ENCODE measurements at regions not wholly inside any gene's neighbourhood (a gene's known extent, or its start where the extent isn't known, plus 50 kb on each side); places are given as distances from the start of the nearest gene placed in this dataset.

- Histone ChIP-seq H3K36me3 (ENCODE audit: control insufficient read depth in 3 of 3, insufficient read depth in 3 of 3, low read length in 3 of 3) (no peaks in the 10 kb centered on the region), H3K9me3 (ENCODE audit: control insufficient read depth in 3 of 3, low read length in 3 of 3) (no peaks in the 10 kb centered on the region), H3K27ac (ENCODE audit: low read depth, low read length) (no peak overlapping the region), H3K9ac (ENCODE audit: low read depth in 1 of 3, low read length in 3 of 3) (no peak overlapping the region), H3K4me1 (ENCODE audit: control insufficient read depth in 3 of 3, insufficient read depth in 3 of 3, low read length in 3 of 3) (no peaks in the 10 kb centered on the region), H3K4me3 (ENCODE audit: low read length in 3 of 3) (no peak overlapping the region), H3K27me3 (ENCODE audit: control insufficient read depth in 3 of 3, insufficient read depth in 3 of 3, low read length in 3 of 3) (no peaks in the 10 kb centered on the region)
Observed at GRCh38 chr4:12778191-12778590, 705.9 kb downstream of the RAB28 start.

GRCh38 chr4:12770351-12770750 is 713.8 kb downstream of the RAB28 start:
- Histone ChIP-seq H3K27ac (ENCODE audit: low read depth, low read length) (no peak overlapping the region), H3K27me3 (ENCODE audit: control insufficient read depth in 3 of 3, insufficient read depth in 3 of 3, low read length in 3 of 3) (no peaks in the 10 kb centered on the region), H3K9ac (ENCODE audit: low read depth in 1 of 3, low read length in 3 of 3) (no peak overlapping the region), H3K4me3 (ENCODE audit: low read length in 3 of 3) (no peak overlapping the region), H3K4me1 (ENCODE audit: control insufficient read depth in 3 of 3, insufficient read depth in 3 of 3, low read length in 3 of 3) (no peaks in the 10 kb centered on the region), H3K9me3 (ENCODE audit: control insufficient read depth in 3 of 3, low read length in 3 of 3) (no peaks in the 10 kb centered on the region), H3K36me3 (ENCODE audit: control insufficient read depth in 3 of 3, insufficient read depth in 3 of 3, low read length in 3 of 3) (no peaks in the 10 kb centered on the region)

DNA sequence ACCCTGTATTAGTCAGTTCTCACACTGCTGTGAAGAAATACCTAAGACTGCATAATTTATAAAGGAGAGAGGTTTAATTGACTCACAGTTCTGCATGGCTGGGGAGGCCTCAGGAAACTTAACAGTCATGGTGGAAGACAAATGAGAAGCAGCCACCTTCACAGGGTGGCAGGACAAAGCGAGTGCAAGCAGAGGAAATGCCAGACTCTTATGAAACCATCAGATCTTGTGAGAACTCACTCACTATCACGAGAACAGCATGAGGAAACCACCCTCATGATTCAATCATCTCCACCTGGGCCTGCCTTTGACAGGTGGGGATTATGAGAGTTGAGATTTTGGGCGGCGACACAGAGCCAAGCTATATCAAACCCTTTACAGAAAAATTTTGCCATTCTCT is 722.4 kb downstream of the RAB28 start:
- Histone ChIP-seq H3K4me1 (ENCODE audit: control insufficient read depth in 3 of 3, insufficient read depth in 3 of 3, low read length in 3 of 3) (no peaks in the 10 kb centered on the region), H3K36me3 (ENCODE audit: control insufficient read depth in 3 of 3, insufficient read depth in 3 of 3, low read length in 3 of 3) (no peaks in the 10 kb centered on the region), H3K9me3 (ENCODE audit: control insufficient read depth in 3 of 3, low read length in 3 of 3) (peaks cover 0 to 4% (median 0%) of the 10 kb centered on the region in 3 donors), H3K9ac (ENCODE audit: low read depth in 1 of 3, low read length in 3 of 3) (no peak overlapping the region), H3K27ac (ENCODE audit: low read depth, low read length) (no peak overlapping the region), H3K27me3 (ENCODE audit: control insufficient read depth in 3 of 3, insufficient read depth in 3 of 3, low read length in 3 of 3) (no peaks in the 10 kb centered on the region), H3K4me3 (ENCODE audit: low read length in 3 of 3) (no peak overlapping the region)

- Histone ChIP-seq H3K27ac (ENCODE audit: low read depth, low read length) (no peak overlapping the region), H3K36me3 (ENCODE audit: control insufficient read depth in 3 of 3, insufficient read depth in 3 of 3, low read length in 3 of 3) (no peaks in the 10 kb centered on the region), H3K27me3 (ENCODE audit: control insufficient read depth in 3 of 3, insufficient read depth in 3 of 3, low read length in 3 of 3) (no peaks in the 10 kb centered on the region), H3K9ac (ENCODE audit: low read depth in 1 of 3, low read length in 3 of 3) (no peak overlapping the region), H3K9me3 (ENCODE audit: control insufficient read depth in 3 of 3, low read length in 3 of 3) (no peaks in the 10 kb centered on the region), H3K4me3 (ENCODE audit: low read length in 3 of 3) (no peak overlapping the region), H3K4me1 (ENCODE audit: control insufficient read depth in 3 of 3, insufficient read depth in 3 of 3, low read length in 3 of 3) (no peaks in the 10 kb centered on the region)
Observed at GRCh38 chr4:12747154-12747553, 737.0 kb downstream of the RAB28 start.

- Histone ChIP-seq H3K4me1 (ENCODE audit: control insufficient read depth in 3 of 3, insufficient read depth in 3 of 3, low read length in 3 of 3) (no peaks in the 10 kb centered on the region), H3K9ac (ENCODE audit: low read depth in 1 of 3, low read length in 3 of 3) (no peak overlapping the region), H3K27me3 (ENCODE audit: control insufficient read depth in 3 of 3, insufficient read depth in 3 of 3, low read length in 3 of 3) (no peaks in the 10 kb centered on the region), H3K27ac (ENCODE audit: low read depth, low read length) (no peak overlapping the region), H3K9me3 (ENCODE audit: control insufficient read depth in 3 of 3, low read length in 3 of 3) (no peaks in the 10 kb centered on the region), H3K36me3 (ENCODE audit: control insufficient read depth in 3 of 3, insufficient read depth in 3 of 3, low read length in 3 of 3) (no peaks in the 10 kb centered on the region), H3K4me3 (ENCODE audit: low read length in 3 of 3) (no peak overlapping the region)
Observed at GRCh38 chr4:12746221-12746620, 737.9 kb downstream of the RAB28 start.

- H3K9me3 ChIP-seq (ENCODE audit: control insufficient read depth in 3 of 3, low read length in 3 of 3): no peaks in the 10 kb centered on the region
- peaks cover 0 to 3% (median 0%) of the 10 kb centered on the region in 3 donors for H3K27me3 ChIP-seq (ENCODE audit: control insufficient read depth in 3 of 3, insufficient read depth in 3 of 3, low read length in 3 of 3)
- no peaks in the 10 kb centered on the region for H3K36me3 ChIP-seq (ENCODE audit: control insufficient read depth in 3 of 3, insufficient read depth in 3 of 3, low read length in 3 of 3)
- no peak overlapping the region for H3K4me3 ChIP-seq (ENCODE audit: low read length in 3 of 3)
- no peak overlapping the region for H3K27ac ChIP-seq (ENCODE audit: low read depth, low read length)
- H3K4me1 ChIP-seq (ENCODE audit: control insufficient read depth in 3 of 3, insufficient read depth in 3 of 3, low read length in 3 of 3): no peaks in the 10 kb centered on the region
- no peak overlapping the region for H3K9ac ChIP-seq (ENCODE audit: low read depth in 1 of 3, low read length in 3 of 3)
Observed at GRCh38 chr4:12734586-12734985, 749.6 kb downstream of the RAB28 start.

- Histone ChIP-seq H3K4me1 (ENCODE audit: control insufficient read depth in 3 of 3, insufficient read depth in 3 of 3, low read length in 3 of 3) (no peaks in the 10 kb centered on the region), H3K36me3 (ENCODE audit: control insufficient read depth in 3 of 3, insufficient read depth in 3 of 3, low read length in 3 of 3) (no peaks in the 10 kb centered on the region), H3K27me3 (ENCODE audit: control insufficient read depth in 3 of 3, insufficient read depth in 3 of 3, low read length in 3 of 3) (peaks cover 0 to 6% (median 0%) of the 10 kb centered on the region in 3 donors), H3K27ac (ENCODE audit: low read depth, low read length) (no peak overlapping the region), H3K9ac (ENCODE audit: low read depth in 1 of 3, low read length in 3 of 3) (no peak overlapping the region), H3K4me3 (ENCODE audit: low read length in 3 of 3) (no peak overlapping the region), H3K9me3 (ENCODE audit: control insufficient read depth in 3 of 3, low read length in 3 of 3) (no peaks in the 10 kb centered on the region)
Observed at GRCh38 chr4:12729384-12729783, 754.8 kb downstream of the RAB28 start.

DNA sequence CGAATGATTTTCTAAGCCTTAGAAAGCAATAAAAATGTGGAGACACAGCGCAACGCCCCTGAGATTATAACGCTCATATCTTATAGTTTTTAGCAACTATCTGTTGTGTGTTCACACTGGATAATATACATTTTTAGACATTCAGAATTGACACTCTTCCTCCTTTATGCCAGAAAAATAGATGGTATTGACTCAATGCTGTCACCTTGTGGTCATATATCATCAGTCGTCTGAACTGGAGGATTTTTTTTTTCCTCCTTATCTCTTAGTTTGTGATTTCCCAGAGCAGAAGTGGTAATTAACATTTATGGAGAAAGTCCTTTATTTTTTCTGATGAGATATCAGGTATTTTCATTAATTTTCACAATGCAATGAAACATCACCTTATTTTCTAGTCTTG is 759.6 kb downstream of the RAB28 start:
- Histone ChIP-seq H3K36me3 (ENCODE audit: control insufficient read depth in 3 of 3, insufficient read depth in 3 of 3, low read length in 3 of 3) (no peaks in the 10 kb centered on the region), H3K9ac (ENCODE audit: low read depth in 1 of 3, low read length in 3 of 3) (no peak overlapping the region), H3K9me3 (ENCODE audit: control insufficient read depth in 3 of 3, low read length in 3 of 3) (no peaks in the 10 kb centered on the region), H3K4me1 (ENCODE audit: control insufficient read depth in 3 of 3, insufficient read depth in 3 of 3, low read length in 3 of 3) (no peaks in the 10 kb centered on the region), H3K27ac (ENCODE audit: low read depth, low read length) (no peak overlapping the region), H3K4me3 (ENCODE audit: low read length in 3 of 3) (no peak overlapping the region), H3K27me3 (ENCODE audit: control insufficient read depth in 3 of 3, insufficient read depth in 3 of 3, low read length in 3 of 3) (peaks cover 0 to 2% (median 0%) of the 10 kb centered on the region in 3 donors)

GRCh38 chr4:12723849-12724447 is 760.2 kb downstream of the RAB28 start:
- Histone ChIP-seq H3K36me3 (ENCODE audit: control insufficient read depth in 3 of 3, insufficient read depth in 3 of 3, low read length in 3 of 3) (no peaks in the 10 kb centered on the region), H3K9ac (ENCODE audit: low read depth in 1 of 3, low read length in 3 of 3) (peak overlapping the region in 1 of 3 donors; percentile 21), H3K27me3 (ENCODE audit: control insufficient read depth in 3 of 3, insufficient read depth in 3 of 3, low read length in 3 of 3) (peaks cover 0 to 2% (median 0%) of the 10 kb centered on the region in 3 donors), H3K9me3 (ENCODE audit: control insufficient read depth in 3 of 3, low read length in 3 of 3) (no peaks in the 10 kb centered on the region), H3K4me3 (ENCODE audit: low read length in 3 of 3) (no peak overlapping the region), H3K27ac (ENCODE audit: low read depth, low read length) (no peak overlapping the region), H3K4me1 (ENCODE audit: control insufficient read depth in 3 of 3, insufficient read depth in 3 of 3, low read length in 3 of 3) (no peaks in the 10 kb centered on the region)

- Histone ChIP-seq H3K4me1 (ENCODE audit: control insufficient read depth in 3 of 3, insufficient read depth in 3 of 3, low read length in 3 of 3) (no peaks in the 10 kb centered on the region), H3K27ac (ENCODE audit: low read depth, low read length) (no peak overlapping the region), H3K9me3 (ENCODE audit: control insufficient read depth in 3 of 3, low read length in 3 of 3) (no peaks in the 10 kb centered on the region), H3K27me3 (ENCODE audit: control insufficient read depth in 3 of 3, insufficient read depth in 3 of 3, low read length in 3 of 3) (no peaks in the 10 kb centered on the region), H3K36me3 (ENCODE audit: control insufficient read depth in 3 of 3, insufficient read depth in 3 of 3, low read length in 3 of 3) (no peaks in the 10 kb centered on the region), H3K4me3 (ENCODE audit: low read length in 3 of 3) (no peak overlapping the region), H3K9ac (ENCODE audit: low read depth in 1 of 3, low read length in 3 of 3) (no peak overlapping the region)
Observed at GRCh38 chr4:12716896-12717295, 767.2 kb downstream of the RAB28 start.

All from skeletal muscle tissue (tissue), 3 donors.